ENCODE measurements at regions not wholly inside any gene's neighbourhood (a gene's known extent, or its start where the extent isn't known, plus 50 kb on each side); places are given as distances from the start of the nearest gene placed in this dataset.

GRCh38 chr2:150376553-150377335 lies 110.7 kb downstream of the RND3 start:
- Histone ChIP-seq H3K4me1 (replicated peaks in 1 of 2; ENCODE audit: control insufficient read depth in 2 of 2, insufficient read depth in 2 of 2, low read length in 2 of 2) (no peaks in the 10 kb centered on the region), H3K9ac (ENCODE audit: insufficient read depth in 1 of 2, low read depth in 2 of 2, low read length in 2 of 2) (no peak overlapping the region), H3K36me3 (ENCODE audit: control insufficient read depth, insufficient read depth, low read length) (no peaks in the 10 kb centered on the region), H3K79me2 (ENCODE audit: control insufficient read depth, insufficient read depth, low read length) (no peaks in the 10 kb centered on the region), H3K4me2 (ENCODE audit: insufficient read depth, low read length) (no peak overlapping the region), H3K9me1 (ENCODE audit: control insufficient read depth, insufficient read depth, low read length) (no peaks in the 10 kb centered on the region), H3K9me3 (replicated peaks; ENCODE audit: control insufficient read depth, insufficient read depth, low read depth, low read length) (no peaks in the 10 kb centered on the region), H3K4me3 (no peak overlapping the region), H3K27me3 (ENCODE audit: control insufficient read depth in 2 of 2, insufficient read depth in 2 of 2, low read length in 2 of 2) (no peaks in the 10 kb centered on the region), H4K20me1 (replicated peaks; ENCODE audit: control insufficient read depth, insufficient read depth, low read length) (no peaks in the 10 kb centered on the region), H2AFZ (ENCODE audit: low read depth, low read length) (no peak overlapping the region), H3K27ac (ENCODE audit: extremely low read depth, low read depth, low read length) (no peak overlapping the region)
- POLR2A ChIA-PET: interaction anchor here (1.4 kb wide), 1 partner anchor 17 kb away, joined by 3 read pairs; no protein-coding TSS in a partner anchor
- BruUV-seq (replicated peaks): no TSS peak
- ATAC-seq (no peak), DNase-seq (ENCODE audit: extremely low read depth in 1 of 4, low spot score in 3 of 4) (no peak), FAIRE-seq (no peak)
- under 1% methylated on average over 7 of the region's 7 CpGs for WGBS (ENCODE audit: insufficient coverage, low coverage, missing lambda C conversion rate)
- TF ChIP-seq CHD1 (IDR thresholded peaks at IDR 0.05; ENCODE audit: low read length) (no peak), KAT8 (IDR thresholded peaks at IDR 0.05; ENCODE audit: low read depth) (no peak), ZBTB26 (CRISPR knock-in tag; IDR thresholded peaks at IDR 0.05) (no peak), DEAF1 (CRISPR knock-in tag; IDR thresholded peaks at IDR 0.05) (no peak), ARID2 (IDR thresholded peaks at IDR 0.05) (no peak), TSC22D4 (tag; IDR thresholded peaks at IDR 0.05) (no peak), ZNF184 (CRISPR knock-in tag; IDR thresholded peaks at IDR 0.05) (no peak), KLF6 (CRISPR knock-in tag; IDR thresholded peaks at IDR 0.05; ENCODE audit: borderline replicate concordance) (no peak), ELF2 (CRISPR knock-in tag; IDR thresholded peaks at IDR 0.05) (no peak), PHB (CRISPR knock-in tag; IDR thresholded peaks at IDR 0.05) (no peak), ZKSCAN3 (CRISPR knock-in tag; IDR thresholded peaks at IDR 0.05) (no peak), ZNF431 (CRISPR knock-in tag; IDR thresholded peaks at IDR 0.05) (no peak), TRIM24 (IDR thresholded peaks at IDR 0.05) (no peak), ZNF780A (CRISPR knock-in tag; IDR thresholded peaks at IDR 0.05) (no peak), IRF1 (CRISPR knock-in tag; IDR thresholded peaks at IDR 0.05; ENCODE audit: borderline replicate concordance) (no peak), SIN3A (IDR thresholded peaks at IDR 0.05; ENCODE audit: borderline replicate concordance in 2 of 2, control insufficient read depth in 1 of 2, low read depth in 2 of 2, low read length in 2 of 2) (no peak)
- CTCF ChIA-PET (ENCODE audit: low intra/inter-chr PET ratio): no interaction called here
- intact Hi-C loops (cut with micrococcal nuclease): no loop called here
- in situ Hi-C loops (cut with MboI): no loop called here

Data from K562 (cell line).